ENCODE measurements at regions not wholly inside any gene's neighbourhood (a gene's known extent, or its start where the extent isn't known, plus 50 kb on each side); places are given as distances from the start of the nearest gene placed in this dataset.

- Mint-ChIP-seq H3K36me3 (ENCODE audit: low read depth) (no peaks in the 10 kb centered on the region), H3K9me3 (ENCODE audit: low read depth) (no peaks in the 10 kb centered on the region), H3K4me3 (ENCODE audit: unreplicated experiment) (no peak overlapping the region), H3K4me1 (ENCODE audit: low read depth) (no peaks in the 10 kb centered on the region), H3K27me3 (ENCODE audit: low read depth) (no peaks in the 10 kb centered on the region), H3K27ac (ENCODE audit: unreplicated experiment) (no peak overlapping the region)
- no peak for TF ChIP-seq CTCF (IDR thresholded peaks at IDR 0.05)
- no peak for DNase-seq (ENCODE audit: low spot score)
These were observed 312.4 kb upstream of the SPHKAP start for GRCh38 chr2:228493852-228494251.

- Mint-ChIP-seq H3K4me1 (ENCODE audit: low read depth) (no peaks in the 10 kb centered on the region), H3K36me3 (ENCODE audit: low read depth) (peaks cover 1% of the 10 kb centered on the region), H3K4me3 (ENCODE audit: unreplicated experiment) (no peak overlapping the region), H3K27me3 (ENCODE audit: low read depth) (no peaks in the 10 kb centered on the region), H3K9me3 (ENCODE audit: low read depth) (peaks cover 12% of the 10 kb centered on the region), H3K27ac (ENCODE audit: unreplicated experiment) (no peak overlapping the region)
- DNase-seq (ENCODE audit: low spot score): no peak
- no peak for TF ChIP-seq CTCF (IDR thresholded peaks at IDR 0.05)
These were observed 297.5 kb upstream of the SPHKAP start for GRCh38 chr2:228479014-228479413.

GRCh38 chr2:228474466-228474865 is 293.0 kb upstream of the SPHKAP start:
- TF ChIP-seq CTCF (IDR thresholded peaks at IDR 0.05): no peak
- H3K36me3 Mint-ChIP-seq (ENCODE audit: low read depth): no peaks in the 10 kb centered on the region

GRCh38 chr2:228469721-228470120 is 288.2 kb upstream of the SPHKAP start:
- no peak for DNase-seq (ENCODE audit: low spot score)
- Mint-ChIP-seq H3K27ac (ENCODE audit: unreplicated experiment) (no peak overlapping the region), H3K9me3 (ENCODE audit: low read depth) (peaks cover 25% of the 10 kb centered on the region), H3K27me3 (ENCODE audit: low read depth) (no peaks in the 10 kb centered on the region), H3K4me3 (ENCODE audit: unreplicated experiment) (no peak overlapping the region), H3K36me3 (ENCODE audit: low read depth) (no peaks in the 10 kb centered on the region), H3K4me1 (ENCODE audit: low read depth) (no peaks in the 10 kb centered on the region)
- TF ChIP-seq CTCF (IDR thresholded peaks at IDR 0.05): no peak

More at GRCh38 chr2:228474466-228474865, 293.0 kb upstream of the SPHKAP start:
- Mint-ChIP-seq H3K4me3 (ENCODE audit: unreplicated experiment) (no peak overlapping the region), H3K27ac (ENCODE audit: unreplicated experiment) (no peak overlapping the region), H3K9me3 (ENCODE audit: low read depth) (peaks cover 23% of the 10 kb centered on the region), H3K27me3 (ENCODE audit: low read depth) (no peaks in the 10 kb centered on the region), H3K4me1 (ENCODE audit: low read depth) (no peaks in the 10 kb centered on the region)
- no peak for DNase-seq (ENCODE audit: low spot score)

GRCh38 chr2:228466851-228467250 is 285.4 kb upstream of the SPHKAP start:
- no peaks in the 10 kb centered on the region for H3K36me3 Mint-ChIP-seq (ENCODE audit: low read depth)
- DNase-seq (ENCODE audit: low spot score): no peak
- H3K4me1 Mint-ChIP-seq (ENCODE audit: low read depth): no peaks in the 10 kb centered on the region
- no peak for TF ChIP-seq CTCF (IDR thresholded peaks at IDR 0.05)
- no peak overlapping the region for H3K27ac Mint-ChIP-seq (ENCODE audit: unreplicated experiment)
- no peak overlapping the region for H3K4me3 Mint-ChIP-seq (ENCODE audit: unreplicated experiment)
- H3K9me3 Mint-ChIP-seq (ENCODE audit: low read depth): peaks cover 34% of the 10 kb centered on the region
- H3K27me3 Mint-ChIP-seq (ENCODE audit: low read depth): no peaks in the 10 kb centered on the region
